Left lung (tissue), 4 donors: ENCODE measurements at regions not wholly inside any gene's neighbourhood (a gene's known extent, or its start where the extent isn't known, plus 50 kb on each side); places are given as distances from the start of the nearest gene placed in this dataset.

Source experiments
- ATAC-seq: fragments of 200-7000 bp; cut with Tn5 transposase; one replicate; pipeline ENCODE4 v1.9.1; 2020; ENCODE audit warnings: moderate library complexity
- DNase-seq, 4 donors: peaks; one replicate each; pipeline ENCODE4 v3.0.0-alpha.2; 2013 to 2020
- H3K27ac ChIP-seq, 2 donors: fragments of 200-600 bp; sonication (generic) in 1 of 2; one replicate each; pipeline versions ENCODE4 v1.5.0 to v1.8.0; 2020 to 2021
- H3K27me3 ChIP-seq, 2 donors: fragments of 200-600 bp; sonication (generic) in 1 of 2; one replicate each; pipeline versions ENCODE4 v1.5.0 to v1.8.0; 2020 to 2021
- H3K36me3 ChIP-seq, 2 donors: fragments of 200-600 bp; sonication (generic) in 1 of 2; one replicate each; pipeline versions ENCODE4 v1.5.0 to v1.8.0; 2020 to 2021
- H3K4me1 ChIP-seq, 2 donors: fragments of 200-600 bp; one replicate each; pipeline ENCODE4 v1.8.0; 2021
- H3K4me3 ChIP-seq, 2 donors: fragments of 200-600 bp; sonication (generic) in 1 of 2; one replicate each; pipeline versions ENCODE4 v1.5.0 to v1.8.0; 2020 to 2021; ENCODE audit warnings: mild to moderate bottlenecking in 1 of 2
- H3K9me3 ChIP-seq, 2 donors: fragments of 200-600 bp; sonication (generic) in 1 of 2; one replicate each; pipeline versions ENCODE4 v1.5.0 to v1.8.0; 2020 to 2021
- CTCF ChIP-seq, 2 donors: fragments of 200-600 bp; sonication (generic) in 1 of 2; IDR thresholded peaks; one replicate each; pipeline versions ENCODE4 v1.5.0 to v1.8.0; 2021; ENCODE audit warnings: antibody characterized with exemption in 2 of 2
- intact Hi-C, 2 donors: fragments of 100-400 bp; cut with DNase I; formaldehyde crosslinking; loops; one replicate each; pipeline versions ENCODE4 v1.11.2 to v1.14.2; 2022
- donor health status: DM: no; HTN: yes; CAD: no.
- donor health status: DM: no; HTN: no; CAD: no.

GRCh38 chr13:89574077-89574476 is 1773.4 kb upstream of the MIR17HG start:
- Histone ChIP-seq H3K36me3 (no peaks in the 10 kb centered on the region), H3K4me3 (no peak overlapping the region), H3K4me1 (no peaks in the 10 kb centered on the region), H3K27ac (no peak overlapping the region), H3K9me3 (peaks cover 0 to 3% of the 10 kb centered on the region in 2 donors), H3K27me3 (no peaks in the 10 kb centered on the region)
- DNase-seq, result no peak
- intact Hi-C loops, result no loop called here
- TF ChIP-seq CTCF (IDR thresholded peaks at IDR 0.05), result no peak
- ATAC-seq, result peak; percentile 68

GRCh38 chr13:89577301-89577700 is 1770.2 kb upstream of the MIR17HG start:
- Histone ChIP-seq H3K9me3 (no peaks in the 10 kb centered on the region), H3K27ac (no peak overlapping the region), H3K27me3 (no peaks in the 10 kb centered on the region), H3K4me1 (no peaks in the 10 kb centered on the region), H3K36me3 (no peaks in the 10 kb centered on the region), H3K4me3 (no peak overlapping the region)
- no peak for TF ChIP-seq CTCF (IDR thresholded peaks at IDR 0.05)
- no peak for ATAC-seq
- intact Hi-C loops, result no loop called here
- no peak for DNase-seq

GRCh38 chr13:89584058-89584620 is 1763.3 kb upstream of the MIR17HG start:
- DNase-seq (peak in 2 of 4 donors; percentile 12 to 13), ATAC-seq (no peak)
- no peaks in the 10 kb centered on the region for H3K9me3 ChIP-seq
- no peaks in the 10 kb centered on the region for H3K4me1 ChIP-seq
- intact Hi-C loops, result no loop called here
- TF ChIP-seq CTCF (IDR thresholded peaks at IDR 0.05), result no peak
- H3K27me3 ChIP-seq, result no peaks in the 10 kb centered on the region
- H3K4me3 ChIP-seq, result no peak overlapping the region
- H3K36me3 ChIP-seq, result no peaks in the 10 kb centered on the region
- no peak overlapping the region for H3K27ac ChIP-seq

- ATAC-seq, result no peak
- Histone ChIP-seq H3K36me3 (no peaks in the 10 kb centered on the region), H3K4me3 (no peak overlapping the region), H3K27ac (no peak overlapping the region), H3K27me3 (no peaks in the 10 kb centered on the region), H3K4me1 (no peaks in the 10 kb centered on the region), H3K9me3 (peaks cover 0 to 9% of the 10 kb centered on the region in 2 donors)
- intact Hi-C loops, result no loop called here
- DNase-seq, result no peak
- no peak for TF ChIP-seq CTCF (IDR thresholded peaks at IDR 0.05)
Observed at GRCh38 chr13:89602655-89603054, 1744.8 kb upstream of the MIR17HG start.

- intact Hi-C loops, result no loop called here
- no peaks in the 10 kb centered on the region for H3K27me3 ChIP-seq
- H3K36me3 ChIP-seq, result no peaks in the 10 kb centered on the region
- no peak overlapping the region for H3K27ac ChIP-seq
- DNase-seq (no peak), ATAC-seq (no peak)
- no peak for TF ChIP-seq CTCF (IDR thresholded peaks at IDR 0.05)
- peaks cover 0 to 9% of the 10 kb centered on the region in 2 donors for H3K9me3 ChIP-seq
- no peak overlapping the region for H3K4me3 ChIP-seq
- no peaks in the 10 kb centered on the region for H3K4me1 ChIP-seq
Observed at GRCh38 chr13:89603187-89603586, 1744.3 kb upstream of the MIR17HG start.
